Activated CD8-positive, alpha-beta memory T cell treated with anti-CD3 and anti-CD28 coated beads, Interleukin-2, amount 50 U/mL, for 24 hours (primary cell): ENCODE measurements at regions not wholly inside any gene's neighbourhood (a gene's known extent, or its start where the extent isn't known, plus 50 kb on each side); places are given as distances from the start of the nearest gene placed in this dataset.

Source experiments
- DNase-seq: peaks from one replicate; pipeline ENCODE4 v3.0.0-alpha.2; 2020; ENCODE audit errors: extremely low read depth

- no peak for DNase-seq
Observed at GRCh38 chr1:65486613-65487012, 66.1 kb downstream of the LEPR start.

DNA sequence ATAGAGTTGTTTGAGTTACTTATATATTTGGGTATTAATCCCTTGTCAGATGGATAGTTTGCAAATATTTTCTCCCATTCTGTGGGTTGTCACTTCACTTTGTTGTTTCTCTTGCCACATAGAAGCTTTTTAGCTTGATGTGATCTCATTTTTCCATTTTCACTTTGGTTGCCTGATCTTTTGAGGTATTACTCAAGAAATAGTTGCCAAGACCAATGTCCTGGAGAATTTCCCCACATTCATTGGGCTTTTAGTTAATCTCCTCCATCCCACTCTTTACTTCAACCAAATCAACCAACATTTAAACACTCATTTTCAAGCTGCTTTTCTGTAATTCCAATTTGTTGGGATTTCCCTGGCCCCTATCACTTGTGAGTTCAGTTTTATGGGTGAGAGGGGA lies 69.0 kb downstream of the LEPR start:
- DNase-seq: no peak

DNA sequence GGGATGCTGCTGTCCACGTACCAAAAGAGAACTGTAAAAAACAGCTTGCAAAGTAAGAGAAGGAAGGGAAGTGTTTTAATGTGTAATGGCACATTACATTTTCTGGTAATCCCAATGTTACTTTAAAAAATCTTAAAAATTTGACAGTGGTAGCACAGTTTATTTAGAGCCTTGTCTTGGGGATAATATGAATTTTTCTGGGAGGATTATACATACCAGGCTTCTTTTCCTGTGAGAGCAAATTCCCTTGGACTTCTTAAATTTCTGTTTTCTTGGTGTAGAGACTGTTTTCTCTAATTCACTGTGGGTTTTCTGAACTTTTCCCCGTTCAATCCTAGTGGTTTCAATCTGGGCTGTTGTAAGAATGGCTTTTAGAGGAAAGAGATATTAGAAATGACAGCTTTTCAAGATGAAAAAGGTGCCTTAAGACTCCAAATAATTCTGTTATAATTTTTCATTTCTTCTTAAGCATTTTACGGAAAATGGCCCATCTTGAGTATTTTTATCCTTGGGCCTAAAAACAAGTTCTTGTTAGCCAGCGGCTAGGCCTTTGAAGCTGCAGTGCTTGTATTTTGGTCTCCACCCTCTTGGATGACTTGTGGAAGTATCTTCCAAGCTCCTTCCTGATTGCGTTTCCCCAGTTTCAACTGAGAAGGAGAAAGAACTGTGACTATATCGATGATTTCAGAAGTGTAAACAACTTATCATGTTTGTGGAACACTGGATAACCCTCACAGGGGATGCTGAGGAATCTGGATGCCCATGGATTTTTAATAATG lies 70.0 kb downstream of the LEPR start:
- no peak for DNase-seq

GRCh38 chr1:65491472-65491871 lies 71.0 kb downstream of the LEPR start:
- DNase-seq: no peak

DNA sequence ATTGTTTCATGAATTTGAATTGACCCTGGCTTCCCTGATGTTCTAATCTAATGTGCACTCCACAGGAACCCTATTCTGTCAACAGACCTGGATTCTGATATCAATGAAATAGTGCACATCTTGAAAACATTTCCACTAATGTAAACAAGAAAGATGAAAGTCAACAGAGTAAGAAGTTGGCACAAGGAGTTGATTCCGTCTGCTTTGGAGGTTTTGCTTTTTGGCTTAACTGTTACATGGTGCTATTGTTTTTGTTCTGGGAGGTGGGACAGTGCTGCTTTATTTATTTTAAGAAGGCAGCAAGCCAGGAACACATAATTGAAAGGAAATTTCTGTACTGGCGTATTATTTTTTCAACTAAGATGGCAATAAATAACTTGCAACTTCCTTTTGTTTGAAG lies 73.3 kb downstream of the LEPR start:
- DNase-seq: no peak

DNA sequence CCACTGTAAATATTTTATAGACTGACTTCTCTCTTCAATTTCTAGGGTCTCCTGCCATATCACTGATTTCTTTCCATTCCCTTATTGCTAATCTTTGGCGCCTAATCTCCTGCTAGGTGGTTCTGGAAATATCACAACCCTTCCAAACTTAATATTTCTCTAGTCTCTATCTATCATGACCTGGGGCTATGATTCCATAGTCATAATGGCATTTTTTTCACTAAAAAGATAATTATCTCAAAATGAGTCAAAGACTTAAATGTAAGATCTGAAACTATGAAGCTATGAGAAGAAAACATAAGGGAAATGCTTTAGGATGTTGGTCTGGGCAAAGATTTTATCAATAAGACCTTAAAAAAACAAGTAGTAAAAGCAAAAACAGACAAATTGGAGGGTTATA lies 74.2 kb downstream of the LEPR start:
- DNase-seq: no peak

GRCh38 chr1:65495137-65495536 lies 74.7 kb downstream of the LEPR start:
- no peak for DNase-seq

DNA sequence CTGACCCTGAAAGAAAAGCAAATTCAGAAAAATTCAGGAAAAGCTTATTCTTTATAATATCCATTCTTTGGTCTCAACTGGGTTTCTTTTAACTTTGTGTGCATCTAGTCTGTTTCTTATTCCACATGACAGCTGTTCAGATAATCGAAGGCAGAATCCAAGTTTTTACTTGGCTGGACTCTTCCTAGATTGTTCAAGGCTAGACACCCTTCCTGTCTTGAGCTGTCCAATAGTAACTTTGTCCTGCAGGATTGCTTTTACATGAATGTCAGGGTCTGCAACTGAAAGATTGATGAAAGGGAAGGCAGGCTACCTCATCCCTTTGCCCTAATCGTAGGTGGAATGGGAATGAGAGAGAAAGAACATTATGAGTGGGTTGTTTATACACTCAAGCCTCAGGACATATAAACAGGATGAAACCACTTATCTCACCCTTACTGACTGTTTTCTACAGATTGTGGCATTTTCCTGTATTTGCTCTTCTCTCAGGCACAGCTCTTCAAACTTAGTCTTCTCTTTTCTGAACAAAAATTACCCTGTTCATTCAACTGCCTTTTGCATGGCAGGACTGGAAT lies 76.9 kb downstream of the LEPR start:
- DNase-seq: no peak

DNA sequence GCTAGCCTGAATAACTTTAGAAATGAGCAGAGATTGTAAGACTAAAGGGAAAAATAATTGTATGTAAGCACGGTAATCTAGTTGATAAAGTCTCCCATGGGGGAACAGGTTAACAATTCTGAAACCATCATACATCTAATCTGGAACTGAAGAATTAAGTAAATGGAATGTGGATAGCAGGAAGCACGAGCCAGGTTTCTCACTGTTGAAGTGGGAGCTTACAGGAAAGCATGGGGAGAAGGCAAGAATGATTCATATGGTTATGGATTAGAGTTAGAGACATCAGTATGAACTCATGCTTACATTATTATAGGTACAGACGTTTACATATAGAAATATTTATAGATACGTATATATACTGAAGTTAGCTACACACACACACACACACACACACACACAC lies 83.0 kb downstream of the LEPR start:
- DNase-seq: no peak

DNA sequence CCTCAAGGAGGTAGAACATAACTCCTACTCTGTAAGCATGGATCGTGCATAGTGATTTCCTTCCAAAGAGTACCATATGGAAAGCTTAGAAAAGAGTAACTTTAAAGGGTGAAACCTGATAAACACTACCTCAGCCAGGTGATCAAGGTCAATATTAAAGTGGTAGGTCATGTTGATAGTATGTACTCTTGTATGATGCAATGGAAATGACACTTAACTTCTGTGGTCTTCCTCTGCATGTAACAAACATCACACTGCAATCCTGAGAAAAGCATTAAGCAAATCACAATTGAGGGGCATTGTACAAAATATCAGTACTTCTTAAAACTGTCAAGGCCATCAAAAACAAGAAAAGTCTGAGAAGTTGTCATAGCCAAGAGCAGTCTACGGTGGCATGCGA lies 83.8 kb downstream of the LEPR start:
- no peak for DNase-seq

DNA sequence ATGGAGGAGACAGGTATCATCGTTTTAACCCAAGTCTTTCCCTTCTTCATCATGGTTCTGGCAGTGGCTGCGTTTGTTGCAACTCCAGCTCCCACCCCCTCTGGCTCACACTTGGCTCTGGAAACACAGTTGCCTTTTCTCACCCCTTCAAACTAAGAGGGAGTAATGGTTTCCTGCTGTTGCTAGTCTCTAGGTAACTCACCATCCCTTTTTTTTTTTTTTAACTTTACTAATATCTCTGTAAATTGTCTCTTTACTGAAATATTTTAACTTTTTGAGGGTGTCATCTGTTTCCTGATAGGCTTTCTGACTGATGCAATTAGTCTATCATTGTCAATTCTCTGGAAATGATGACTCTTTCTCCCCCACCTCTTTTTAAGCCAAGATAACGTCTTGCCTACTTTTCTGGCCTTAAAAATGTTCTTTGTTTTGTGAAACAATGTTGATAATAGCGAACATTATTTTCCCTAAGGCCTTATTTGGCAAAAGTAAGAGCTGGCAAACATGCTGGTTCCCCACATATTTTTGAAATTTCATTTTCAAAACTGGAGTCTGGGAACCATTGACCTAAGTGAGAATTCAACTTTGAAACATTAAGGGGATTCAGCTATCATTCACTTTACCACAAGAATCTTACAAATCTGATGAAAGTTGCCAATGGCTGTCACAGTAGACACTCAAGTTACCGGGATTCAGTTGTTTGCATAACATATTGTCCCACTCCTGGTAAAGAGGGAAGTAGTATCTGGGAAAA lies 85.3 kb downstream of the LEPR start:
- DNase-seq: no peak

DNA sequence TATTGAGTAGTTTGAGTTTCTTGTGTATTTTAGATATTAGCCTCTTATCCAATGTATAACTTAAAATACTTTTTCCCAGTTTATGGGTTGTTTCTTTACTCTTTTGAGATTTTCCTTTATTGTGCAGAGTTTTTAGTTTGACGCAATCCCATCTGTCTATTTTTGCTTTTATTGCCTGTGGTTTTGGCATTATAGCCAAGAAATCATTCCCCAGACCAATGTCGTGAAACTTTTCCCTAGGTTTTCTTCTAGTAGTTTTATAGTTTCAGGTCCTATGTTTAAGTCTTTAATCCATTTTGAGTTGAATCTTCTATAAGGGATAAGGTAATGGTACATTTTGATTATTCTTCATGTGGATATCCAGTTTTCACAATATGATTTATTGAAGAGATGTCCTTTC lies 87.6 kb downstream of the LEPR start:
- no peak for DNase-seq

DNA sequence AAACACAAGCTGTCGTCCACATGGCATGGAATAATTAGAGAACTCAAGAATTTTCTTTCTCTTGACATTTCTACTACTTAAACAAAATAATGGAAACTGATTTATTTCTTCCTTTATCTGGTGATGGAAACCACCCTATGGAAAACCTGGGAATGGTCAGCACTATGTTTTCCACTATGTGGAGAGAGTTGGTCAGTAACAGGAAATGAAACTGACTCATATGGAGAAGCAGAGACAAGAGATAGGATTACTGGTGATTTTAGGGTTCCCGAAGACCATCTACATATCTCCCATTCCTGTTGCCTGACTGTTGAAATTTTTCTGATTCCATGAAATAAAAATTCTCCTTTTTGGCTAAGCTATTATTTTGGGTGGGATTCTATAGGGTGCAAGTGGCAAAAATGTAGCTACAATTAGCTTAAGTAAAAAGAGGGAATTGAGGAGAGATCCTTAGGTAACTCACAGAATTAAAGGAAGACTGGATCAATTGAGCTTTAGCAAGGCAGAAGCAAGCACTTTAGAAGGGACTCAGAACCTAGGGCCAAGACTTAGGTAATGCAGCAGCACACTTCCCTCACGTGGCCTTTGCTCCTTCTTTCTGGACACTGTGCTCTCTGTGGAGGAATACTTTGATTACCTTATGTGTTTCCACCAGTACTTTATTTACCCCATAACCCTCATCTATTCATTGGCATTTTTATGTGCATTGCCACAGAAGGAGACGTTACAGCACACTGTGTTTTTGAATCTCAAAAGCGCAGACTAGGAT lies 89.6 kb downstream of the LEPR start:
- DNase-seq: no peak

DNA sequence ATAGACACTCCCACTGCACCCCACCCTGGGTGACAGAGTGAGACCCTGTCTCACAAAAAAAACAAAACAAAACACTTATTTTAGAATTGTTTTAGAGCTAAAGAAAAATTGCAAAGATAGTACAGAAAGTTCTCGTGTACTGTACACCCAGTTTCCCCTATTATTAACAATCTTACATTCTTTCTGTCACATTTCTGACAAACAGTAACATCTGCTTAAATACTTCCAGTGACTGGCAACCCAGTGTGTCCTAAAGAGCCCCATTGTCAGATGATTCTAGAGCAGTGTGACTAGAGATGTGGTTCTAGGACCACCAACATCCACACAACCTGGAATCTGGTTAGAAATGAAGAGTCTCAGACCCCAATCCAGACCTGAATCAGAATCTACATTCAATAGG lies 90.5 kb downstream of the LEPR start:
- no peak for DNase-seq

DNA sequence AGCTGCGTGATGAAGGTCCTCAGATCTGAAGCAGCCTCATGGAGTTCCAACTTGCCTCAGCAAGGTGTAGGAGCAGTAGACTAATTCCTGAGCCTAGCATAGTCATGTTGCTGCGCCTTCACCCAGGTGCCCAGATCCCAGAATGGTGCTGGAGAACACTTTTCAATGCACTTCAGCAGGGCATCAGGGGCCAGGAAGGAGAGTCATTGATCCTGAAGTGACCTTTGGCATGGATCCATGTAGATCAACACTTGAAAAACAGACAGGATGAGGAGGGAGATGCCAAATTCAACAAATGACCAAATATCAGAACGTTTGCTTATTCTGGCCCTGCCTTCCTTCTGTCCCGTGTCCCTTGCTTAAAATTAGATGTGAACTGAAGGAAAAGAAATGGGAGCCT lies 91.9 kb downstream of the LEPR start:
- no peak for DNase-seq

DNA sequence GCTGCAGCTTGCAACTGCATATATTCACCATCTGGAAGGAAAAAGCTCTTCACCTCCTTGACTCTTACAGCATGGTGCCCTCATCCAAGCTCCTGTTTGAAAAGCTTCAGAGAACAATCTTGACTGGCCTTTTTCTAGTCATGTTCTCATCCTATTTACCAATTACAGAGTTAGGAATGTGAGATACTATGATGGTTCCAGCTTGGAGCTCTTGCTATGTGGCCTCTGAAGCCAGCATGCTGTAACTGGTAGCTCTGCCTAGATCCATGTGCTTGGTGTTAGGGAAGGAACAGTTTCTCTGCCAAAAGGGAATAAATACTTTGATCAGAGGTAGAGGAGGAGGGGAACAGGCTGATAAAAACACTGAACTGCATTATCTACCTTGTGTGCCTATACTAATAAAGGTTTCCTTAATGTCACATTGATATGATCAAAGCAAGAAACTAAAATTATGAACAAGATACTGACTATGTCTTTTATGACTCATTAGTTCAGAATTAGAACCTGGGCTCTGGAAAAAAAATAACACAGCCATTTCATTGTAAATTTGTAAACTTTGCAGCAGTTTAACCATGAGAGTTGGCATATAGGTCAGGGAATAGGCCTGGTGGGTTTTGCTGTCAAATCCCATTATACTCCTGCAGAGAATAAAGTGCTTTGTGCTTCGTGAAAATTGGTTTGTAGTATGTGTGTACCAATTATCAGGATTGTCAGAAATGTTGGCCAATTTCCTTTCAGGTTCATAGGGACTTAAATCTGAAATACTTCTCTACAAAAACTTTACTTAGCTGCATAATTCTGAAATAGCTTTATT lies 92.7 kb downstream of the LEPR start:
- no peak for DNase-seq

- no peak for DNase-seq
Observed at GRCh38 chr1:65514041-65514440, 93.6 kb downstream of the LEPR start.

GRCh38 chr1:65524931-65525265 lies 104.4 kb downstream of the LEPR start:
- no peak for DNase-seq

DNA sequence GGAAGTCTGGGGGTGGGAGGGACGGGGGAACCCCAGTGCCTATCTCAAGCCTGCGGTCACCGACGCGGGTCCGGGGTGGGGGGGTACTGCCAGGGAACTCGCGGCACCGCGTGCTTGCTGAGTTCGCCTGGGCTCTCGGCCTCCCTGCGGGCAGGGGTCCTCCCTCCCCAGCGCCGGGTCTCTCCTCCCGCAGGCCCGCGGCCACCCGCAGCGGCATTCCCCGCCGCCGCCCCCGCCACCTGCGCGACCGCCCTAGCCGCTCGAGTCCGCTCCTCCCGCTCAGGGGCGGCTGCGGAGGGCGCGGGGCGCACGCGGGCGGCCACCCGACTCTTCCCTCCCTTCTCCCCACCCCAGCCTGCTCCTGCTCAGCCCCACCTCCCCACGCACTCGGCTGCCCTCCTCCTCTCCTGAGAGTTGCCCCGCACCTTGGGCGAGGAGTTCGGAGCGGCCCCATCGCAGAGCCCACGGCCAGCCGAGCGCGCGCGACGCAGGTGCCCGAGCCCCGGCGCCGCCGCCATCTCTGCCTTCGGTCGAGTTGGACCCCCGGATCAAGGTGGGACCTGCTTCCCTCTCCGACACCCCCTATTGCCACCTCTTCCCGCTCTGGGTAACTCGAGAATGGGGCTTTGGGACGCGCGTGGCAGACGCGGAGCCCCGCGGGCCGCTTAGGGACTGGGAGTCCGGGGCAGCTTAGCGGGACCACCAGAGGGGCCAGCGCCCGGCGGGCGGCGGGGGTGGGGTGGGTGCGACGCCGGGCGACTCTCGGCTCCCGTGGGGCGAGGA lies 105.0 kb downstream of the LEPR start:
- no peak for DNase-seq

- no peak for DNase-seq
Observed at GRCh38 chr1:65526049-65526556, 105.6 kb downstream of the LEPR start.

- no peak for DNase-seq
Observed at GRCh38 chr1:65527190-65527589, 106.7 kb downstream of the LEPR start.
